DND-41 (cell line): ENCODE measurements at regions not wholly inside any gene's neighbourhood (a gene's known extent, or its start where the extent isn't known, plus 50 kb on each side); places are given as distances from the start of the nearest gene placed in this dataset.

Experiments used
- EZH2 ChIP-seq: IDR thresholded peaks from 3 replicates; pipeline ENCODE4 v1.6.1; 2012; ENCODE audit warnings: borderline replicate concordance, low read depth, mild to moderate bottlenecking, moderate library complexity, low read length, inconsistent platforms; ENCODE audit not compliant: severe bottlenecking
- TF ChIP-seq, protein P1 (sequence below): IDR thresholded peaks from 2 replicates; pipeline ENCODE4 v1.5.1; 2012; ENCODE audit warnings: borderline replicate concordance, low read length, moderate library complexity, mild to moderate bottlenecking; ENCODE audit not compliant: poor library complexity, severe bottlenecking; ENCODE audit errors: extremely low read depth

DNA sequence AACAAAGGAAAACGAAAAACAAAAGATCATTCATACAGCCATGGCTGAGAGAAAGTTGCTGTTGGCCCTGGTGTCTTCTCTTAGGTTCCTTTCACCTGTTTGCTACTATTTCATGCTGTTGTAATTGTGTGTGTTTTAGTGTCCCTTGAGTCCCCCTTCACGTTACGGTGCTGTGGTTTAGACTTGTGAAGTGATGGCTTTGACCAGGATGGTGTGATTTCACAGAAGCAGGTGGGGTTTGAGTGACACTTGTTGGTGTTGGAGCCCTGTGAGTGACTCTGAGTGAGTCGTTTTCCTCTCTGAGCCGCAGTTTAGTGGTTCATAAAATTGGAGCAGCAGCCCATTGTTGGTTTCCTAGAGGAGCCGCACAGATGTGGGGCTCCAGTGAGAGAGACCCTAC lies 635.4 kb downstream of the VRK1 start:
- TF ChIP-seq, protein P1, sequence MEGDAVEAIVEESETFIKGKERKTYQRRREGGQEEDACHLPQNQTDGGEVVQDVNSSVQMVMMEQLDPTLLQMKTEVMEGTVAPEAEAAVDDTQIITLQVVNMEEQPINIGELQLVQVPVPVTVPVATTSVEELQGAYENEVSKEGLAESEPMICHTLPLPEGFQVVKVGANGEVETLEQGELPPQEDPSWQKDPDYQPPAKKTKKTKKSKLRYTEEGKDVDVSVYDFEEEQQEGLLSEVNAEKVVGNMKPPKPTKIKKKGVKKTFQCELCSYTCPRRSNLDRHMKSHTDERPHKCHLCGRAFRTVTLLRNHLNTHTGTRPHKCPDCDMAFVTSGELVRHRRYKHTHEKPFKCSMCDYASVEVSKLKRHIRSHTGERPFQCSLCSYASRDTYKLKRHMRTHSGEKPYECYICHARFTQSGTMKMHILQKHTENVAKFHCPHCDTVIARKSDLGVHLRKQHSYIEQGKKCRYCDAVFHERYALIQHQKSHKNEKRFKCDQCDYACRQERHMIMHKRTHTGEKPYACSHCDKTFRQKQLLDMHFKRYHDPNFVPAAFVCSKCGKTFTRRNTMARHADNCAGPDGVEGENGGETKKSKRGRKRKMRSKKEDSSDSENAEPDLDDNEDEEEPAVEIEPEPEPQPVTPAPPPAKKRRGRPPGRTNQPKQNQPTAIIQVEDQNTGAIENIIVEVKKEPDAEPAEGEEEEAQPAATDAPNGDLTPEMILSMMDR = no peak
- TF ChIP-seq EZH2 = no peak
